GM18505 (cell line): ENCODE measurements at regions not wholly inside any gene's neighbourhood (a gene's known extent, or its start where the extent isn't known, plus 50 kb on each side); places are given as distances from the start of the nearest gene placed in this dataset.

ENCODE experiments used
- ATAC-seq: cut with Tn5 transposase; IDR thresholded peaks from one replicate; pipeline ENCODE4 v1.9.1; 2021; ENCODE audit not compliant: unreplicated experiment
- POLR2A ChIP-seq: IDR thresholded peaks from 4 replicates; pipeline ENCODE4 v1.6.1; 2011; ENCODE audit warnings: borderline replicate concordance; ENCODE audit not compliant: insufficient read depth, insufficient read length; ENCODE audit errors: extremely low read depth

- TF ChIP-seq POLR2A, result no peak
- ATAC-seq, result no peak
Measured at GRCh38 chr13:82358284-82358683, 1524.0 kb downstream of the SLITRK1 start.

- no peak for TF ChIP-seq POLR2A
- no peak for ATAC-seq
Measured at GRCh38 chr13:82356667-82357410, 1525.4 kb downstream of the SLITRK1 start.

GRCh38 chr13:82344867-82345266 lies 1537.4 kb downstream of the SLITRK1 start:
- ATAC-seq, result no peak
- TF ChIP-seq POLR2A, result no peak

- no peak for TF ChIP-seq POLR2A
- no peak for ATAC-seq
Measured at GRCh38 chr13:82341116-82341515, 1541.2 kb downstream of the SLITRK1 start.

GRCh38 chr13:82330499-82330898 lies 1551.8 kb downstream of the SLITRK1 start:
- ATAC-seq, result no peak
- TF ChIP-seq POLR2A, result no peak

- no peak for TF ChIP-seq POLR2A
- no peak for ATAC-seq
Measured at GRCh38 chr13:82323101-82323500, 1559.2 kb downstream of the SLITRK1 start.

- ATAC-seq, result no peak
- no peak for TF ChIP-seq POLR2A
Measured at GRCh38 chr13:82305588-82305987, 1576.7 kb downstream of the SLITRK1 start.

- no peak for ATAC-seq
- no peak for TF ChIP-seq POLR2A
Measured at GRCh38 chr13:82298106-82298505, 1584.2 kb downstream of the SLITRK1 start.

GRCh38 chr13:82294226-82294625 lies 1588.0 kb downstream of the SLITRK1 start:
- no peak for ATAC-seq
- TF ChIP-seq POLR2A, result no peak

GRCh38 chr13:82292334-82292733 lies 1589.9 kb downstream of the SLITRK1 start:
- no peak for ATAC-seq

GRCh38 chr13:82291852-82292251 lies 1590.4 kb downstream of the SLITRK1 start:
- no peak for TF ChIP-seq POLR2A
- ATAC-seq, result no peak

More at GRCh38 chr13:82292334-82292733, 1589.9 kb downstream of the SLITRK1 start:
- TF ChIP-seq POLR2A, result no peak

- ATAC-seq, result no peak
- no peak for TF ChIP-seq POLR2A
Measured at GRCh38 chr13:82275644-82276043, 1606.6 kb downstream of the SLITRK1 start.

- TF ChIP-seq POLR2A, result no peak
- ATAC-seq, result no peak
Measured at GRCh38 chr13:82259284-82259683, 1623.0 kb downstream of the SLITRK1 start.

- no peak for TF ChIP-seq POLR2A
- ATAC-seq, result no peak
Measured at GRCh38 chr13:82257790-82258507, 1624.3 kb downstream of the SLITRK1 start.
